IMR-90 (cell line): ENCODE measurements at regions not wholly inside any gene's neighbourhood (a gene's known extent, or its start where the extent isn't known, plus 50 kb on each side); places are given as distances from the start of the nearest gene placed in this dataset.

Source experiments
- ATAC-seq: fragments of 200-7000 bp; cut with Tn5 transposase; 2 replicates; pipeline ENCODE4 v1.9.1; 2020; ENCODE audit warnings: low read depth, mild to moderate bottlenecking, moderate library complexity
- BruUV-seq: library from RNA; stranded (reverse); fragments of 400-500 nt; replicated peaks from 2 replicates; lab custom pipeline; 2021; lab: Mats Ljungman, UMichigan
- CTCF ChIA-PET: fragments of 300-600 bp; formaldehyde crosslinking; extraction: SDS; loops from one replicate; lab custom pipeline; 2021; ENCODE audit warnings: antibody characterized with exemption; lab: Yijun Ruan, JAX
- POLR2A ChIA-PET: fragments of 300-600 bp; sonication (Branson Sonifier 250); formaldehyde crosslinking; loops from one replicate; lab custom pipeline; 2022; ENCODE audit warnings: antibody characterized with exemption; ENCODE audit not compliant: unreplicated experiment; lab: Charles Lee
- DNase-seq: peaks from one replicate; pipeline ENCODE4 v3.0.0; 2013
- H2AFZ ChIP-seq: replicated peaks from 2 replicates; pipeline ENCODE3; 2013; ENCODE audit warnings: low read length, mild to moderate bottlenecking; ENCODE audit not compliant: poor library complexity
- H2AK5ac ChIP-seq: 2 replicates; pipeline ENCODE4 v1.6.1; 2013; ENCODE audit warnings: low read depth, low read length, inconsistent platforms
- H2AK9ac ChIP-seq: replicated peaks from 2 replicates; pipeline ENCODE3; 2013; ENCODE audit warnings: mild to moderate bottlenecking, low read depth, low read length, moderate library complexity; ENCODE audit not compliant: poor library complexity
- H2BK120ac ChIP-seq: 2 replicates; pipeline ENCODE4 v1.6.1; 2013; ENCODE audit warnings: low read depth, low read length, inconsistent platforms
- H2BK15ac ChIP-seq: 3 replicates; pipeline ENCODE4 v1.6.1; 2013; ENCODE audit warnings: low read depth, low read length, inconsistent platforms
- H2BK20ac ChIP-seq: 2 replicates; pipeline ENCODE4 v1.6.1; 2013; ENCODE audit warnings: low read depth, mild to moderate bottlenecking, inconsistent platforms, low read length, moderate library complexity
- H2BK5ac ChIP-seq: 2 replicates; pipeline ENCODE4 v1.6.1; 2013; ENCODE audit warnings: mild to moderate bottlenecking, low read depth, low read length, inconsistent platforms; ENCODE audit not compliant: poor library complexity, severe bottlenecking
- H3K14ac ChIP-seq: replicated peaks from 2 replicates; pipeline ENCODE4 v1.6.1; 2013; ENCODE audit warnings: low read depth, low read length, inconsistent platforms
- H3K18ac ChIP-seq: 2 replicates; pipeline ENCODE4 v1.6.1; 2013; ENCODE audit warnings: low read depth, low read length, control low read depth
- H3K23ac ChIP-seq: 2 replicates; pipeline ENCODE4 v1.6.1; 2013; ENCODE audit warnings: low read depth, low read length, inconsistent platforms
- H3K27ac ChIP-seq: 2 replicates; pipeline ENCODE4 v1.5.1; 2013; ENCODE audit warnings: mild to moderate bottlenecking, control low read depth, low read length; ENCODE audit not compliant: insufficient read depth
- H3K27me3 ChIP-seq: 2 replicates; pipeline ENCODE4 v1.6.1; 2013; ENCODE audit warnings: low read length; ENCODE audit not compliant: control insufficient read depth, insufficient read depth
- H3K36me3 ChIP-seq: 2 replicates; pipeline ENCODE4 v1.6.1; 2013; ENCODE audit warnings: low read length, mixed read lengths; ENCODE audit not compliant: control insufficient read depth, insufficient read depth
- H3K4ac ChIP-seq: 2 replicates; pipeline ENCODE4 v1.6.1; 2013; ENCODE audit warnings: low read depth, low read length, inconsistent platforms
- H3K4me1 ChIP-seq: 2 replicates; pipeline ENCODE4 v1.6.1; 2013; ENCODE audit warnings: low read length, mixed read lengths; ENCODE audit not compliant: control insufficient read depth, insufficient read depth
- H3K4me2 ChIP-seq: 2 replicates; pipeline ENCODE4 v1.6.1; 2013; ENCODE audit warnings: low read depth, mild to moderate bottlenecking, control low read depth, low read length, moderate library complexity
- H3K4me3 ChIP-seq: 2 replicates; pipeline ENCODE4 v1.5.1; 2013; ENCODE audit warnings: low read depth, mild to moderate bottlenecking, control low read depth, low read length, moderate library complexity; ENCODE audit not compliant: insufficient read depth
- H3K56ac ChIP-seq: 2 replicates; pipeline ENCODE4 v1.6.1; 2013; ENCODE audit warnings: low read length, inconsistent platforms; ENCODE audit not compliant: insufficient read depth; ENCODE audit errors: extremely low read depth
- H3K79me1 ChIP-seq, 2 experiments: 2 replicates each; pipeline ENCODE4 v1.6.1; 2013; ENCODE audit warnings: low read length in 2 of 2, inconsistent platforms in 1 of 2, low read depth in 1 of 2
- H3K9ac ChIP-seq: 2 replicates; pipeline ENCODE4 v1.6.1; 2013; ENCODE audit warnings: low read depth, low read length, control low read depth
- H3K9me1 ChIP-seq: 2 replicates; pipeline ENCODE4 v1.6.1; 2013; ENCODE audit warnings: low read length, inconsistent platforms; ENCODE audit not compliant: insufficient read depth
- H3K9me3 ChIP-seq: 2 replicates; pipeline ENCODE4 v1.6.1; 2013; ENCODE audit warnings: low read length; ENCODE audit not compliant: control insufficient read depth, insufficient read depth
- H4K20me1 ChIP-seq: 2 replicates; pipeline ENCODE4 v1.6.1; 2013; ENCODE audit warnings: low read length, inconsistent platforms; ENCODE audit not compliant: insufficient read depth
- H4K5ac ChIP-seq: 2 replicates; pipeline ENCODE4 v1.6.1; 2013; ENCODE audit warnings: mild to moderate bottlenecking, low read depth, low read length, control low read depth
- H4K8ac ChIP-seq, 2 experiments: 2 replicates each; pipeline ENCODE4 v1.6.1; 2013; ENCODE audit warnings: low read depth in 2 of 2, low read length in 2 of 2, control low read depth in 1 of 2, inconsistent platforms in 1 of 2
- H4K91ac ChIP-seq: 2 replicates; pipeline ENCODE4 v1.6.1; 2013; ENCODE audit warnings: low read depth, low read length, inconsistent platforms; ENCODE audit not compliant: insufficient read depth
- BHLHE40 ChIP-seq: fragments of 150-350 bp; IDR thresholded peaks from 2 replicates; pipeline ENCODE4 v1.6.1; 2016; ENCODE audit warnings: mild to moderate bottlenecking, low read depth, low read length
- WGBS, 2 experiments: methylation state at CpG; one replicate each; pipeline versions ENCODE4 v1.1.5 to v1.1.7; 2013; ENCODE audit warnings: missing lambda C conversion rate in 2 of 2; ENCODE audit not compliant: insufficient read length in 1 of 2; ENCODE audit errors: extremely low coverage in 2 of 2; 5-methylcytosine and 5-hydroxymethylcytosine counted together
- dilution Hi-C: fragments of 300-500 bp; cut with HindIII; formaldehyde crosslinking; loops from one replicate; pipeline ENCODE4 v1.14.3; 2018; ENCODE audit warnings: low sequenced_read_pairs; ENCODE audit not compliant: unreplicated experiment
- in situ Hi-C: fragments of 300-500 bp; cut with MboI; formaldehyde crosslinking; loops from 3 replicates; pipeline ENCODE4 v1.14.3; 2019; ENCODE audit warnings: low sequenced_read_pairs, inconsistent platforms, mixed read lengths
- intact Hi-C: fragments of 100-400 bp; cut with micrococcal nuclease; formaldehyde crosslinking; loops from 2 replicates; pipeline ENCODE4 v1.10.0; 2022

DNA sequence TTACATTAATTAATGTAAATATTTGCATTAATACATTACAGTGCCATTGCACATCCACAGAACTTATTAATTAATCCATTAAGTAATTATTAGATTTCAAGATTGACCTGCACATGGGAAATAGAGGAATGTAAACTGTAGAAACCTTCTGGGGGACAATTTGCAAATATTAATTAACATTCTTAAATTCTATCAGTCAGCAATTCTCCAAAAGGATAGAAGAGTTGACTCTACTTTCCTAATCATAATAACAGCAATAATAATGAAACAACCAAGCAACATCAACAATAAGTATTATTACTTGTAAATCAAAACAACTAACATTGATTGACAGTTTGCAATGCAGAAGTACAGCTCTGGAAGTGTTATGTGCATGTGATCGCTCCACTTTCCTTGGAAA, 281.6 kb upstream of the CRIM1 start:
- Histone ChIP-seq H3K4me2 (no peak overlapping the region), H3K9me3 (no peaks in the 10 kb centered on the region), H2AK9ac (no peak overlapping the region), H3K4me3 (no peak overlapping the region), H3K18ac (no peak overlapping the region), H2BK15ac (no peak overlapping the region), H3K9me1 (no peaks in the 10 kb centered on the region), H4K91ac (no peak overlapping the region), H4K8ac (no peak overlapping the region), H3K14ac (no peak overlapping the region), H3K4me1 (no peaks in the 10 kb centered on the region), H4K20me1 (no peaks in the 10 kb centered on the region), H2BK5ac (no peak overlapping the region), H3K9ac (no peak overlapping the region), H3K79me1 (no peaks in the 10 kb centered on the region), H3K4ac (no peak overlapping the region), H3K27me3 (no peaks in the 10 kb centered on the region), H3K36me3 (no peaks in the 10 kb centered on the region), H2BK120ac (no peak overlapping the region), H4K5ac (no peak overlapping the region), H3K56ac (no peak overlapping the region), H2AFZ (no peak overlapping the region), H2AK5ac (no peak overlapping the region), H3K27ac (no peak overlapping the region), H3K23ac (no peak overlapping the region), H2BK20ac (no peak overlapping the region)
- no peak for TF ChIP-seq BHLHE40
- in situ Hi-C loops: no loop called here
- ChIA-PET POLR2A (no interaction called here), CTCF (no interaction called here)
- WGBS, 2 experiments: no CpG with 5 or more reads among the region's 1 CpG
- no peak for ATAC-seq
- dilution Hi-C loops: no loop called here
- no TSS peak for BruUV-seq
- no peak for DNase-seq
- intact Hi-C loops: no loop called here
